A549 (cell line): ENCODE measurements at regions not wholly inside any gene's neighbourhood (a gene's known extent, or its start where the extent isn't known, plus 50 kb on each side); places are given as distances from the start of the nearest gene placed in this dataset.

Experiments used
- ATAC-seq, 2 experiments: fragments of 200-7000 bp in 1 of 2; fragments of >200 bp in 1 of 2; cut with Nextera tagmentation in 1 of 2; cut with Tn5 transposase in 1 of 2; 3 replicates each; pipeline versions ENCODE4 v1.8.0 to v1.9.1; 2018 to 2020; ENCODE audit warnings: mild to moderate bottlenecking in 1 of 2, moderate library complexity in 1 of 2
- CTCF ChIA-PET: fragments of 300-600 bp; sonication (Branson Sonifier 250); formaldehyde crosslinking; extraction: SDS; loops from one replicate; lab custom pipeline; 2021; ENCODE audit warnings: antibody characterized with exemption, inconsistent platforms; lab: Yijun Ruan, JAX
- POLR2A ChIA-PET: fragments of 350-600 bp; formaldehyde crosslinking; extraction: SDS; loops from one replicate; lab custom pipeline; 2021; ENCODE audit warnings: antibody characterized with exemption, inconsistent platforms; lab: Yijun Ruan, JAX
- DNase-seq, 2 experiments: peaks; one replicate each; pipeline versions ENCODE4 v3.0.0 to v3.0.0-alpha.2; 2011 to 2016; ENCODE audit warnings: low read depth in 1 of 2, low spot score in 1 of 2
- FAIRE-seq: peaks from 2 replicates; lab custom pipeline; 2011; peaks lifted over from hg19 to GRCh38; lab: Jason Lieb, UNC
- H3K27ac ChIP-seq, 2 experiments: fragments of >200 bp; sonication (Bioruptor Twin); formaldehyde crosslinking; 3 replicates each; pipeline ENCODE4 v1.5.1; 2016 to 2017
- H3K4me1 ChIP-seq: fragments of >200 bp; sonication (Bioruptor Twin); formaldehyde crosslinking; 3 replicates; pipeline ENCODE4 v1.6.1; 2016
- H3K4me2 ChIP-seq: fragments of >200 bp; sonication (Bioruptor Twin); formaldehyde crosslinking; 3 replicates; pipeline ENCODE4 v1.6.1; 2016
- H3K4me3 ChIP-seq: fragments of >200 bp; sonication (Bioruptor Twin); formaldehyde crosslinking; 3 replicates; pipeline ENCODE4 v1.5.1; 2016
- H3K9me3 ChIP-seq: fragments of >200 bp; sonication (Bioruptor Twin); formaldehyde crosslinking; 3 replicates; pipeline ENCODE4 v1.6.1; 2016
- CBX8 ChIP-seq: fragments of 200-600 bp; sonication (generic); IDR thresholded peaks from 2 replicates; pipeline ENCODE4 v1.6.1; 2016
- CEBPB ChIP-seq, 2 experiments: fragments of >200 bp in 1 of 2; sonication (Bioruptor Twin) in 1 of 2; formaldehyde crosslinking in 1 of 2; IDR thresholded peaks; 2 replicates each; pipeline ENCODE4 v1.6.1; 2012 to 2016
- CHD4 ChIP-seq: fragments of 200-600 bp; sonication (generic); IDR thresholded peaks from 2 replicates; pipeline ENCODE4 v1.6.1; 2016; ENCODE audit warnings: antibody characterized with exemption, mild to moderate bottlenecking, borderline replicate concordance
- EHF ChIP-seq: fragments of 250-450 bp; sonication (Bioruptor Pico); IDR thresholded peaks from 2 replicates; pipeline ENCODE4 v1.5.0; 2020; ENCODE audit warnings: mild to moderate bottlenecking
- EP300 ChIP-seq, 2 experiments: fragments of >200 bp; sonication (Bioruptor Twin); formaldehyde crosslinking; IDR thresholded peaks; 2 replicates in 1 of 2; 3 replicates in 1 of 2; pipeline ENCODE4 v1.6.1; 2016 to 2017
- ESRRA ChIP-seq: fragments of 150-350 bp; IDR thresholded peaks from 2 replicates; pipeline ENCODE4 v1.6.1; 2014; ENCODE audit warnings: mild to moderate bottlenecking, low read length, borderline replicate concordance
- FOSL2 ChIP-seq, 2 experiments: fragments of 450-650 bp in 1 of 2; fragments of >200 bp in 1 of 2; sonication (Bioruptor Twin) in 1 of 2; formaldehyde crosslinking; IDR thresholded peaks; 2 replicates each; pipeline versions ENCODE4 v1.5.0 to v1.6.1; 2016 to 2020; ENCODE audit warnings: mild to moderate bottlenecking in 1 of 2, moderate library complexity in 1 of 2
- FOXS1 ChIP-seq: fragments of 250-450 bp; sonication (Bioruptor Pico); IDR thresholded peaks from 2 replicates; pipeline ENCODE4 v1.5.0; 2020; ENCODE audit warnings: mild to moderate bottlenecking, moderate library complexity
- GATA3 ChIP-seq: IDR thresholded peaks from 2 replicates; pipeline ENCODE4 v1.6.1; 2012; ENCODE audit warnings: borderline replicate concordance
- HDAC2 ChIP-seq: fragments of 200-600 bp; sonication (generic); IDR thresholded peaks from 2 replicates; pipeline ENCODE4 v1.6.1; 2016
- HOXA7 ChIP-seq: fragments of 250-450 bp; sonication (Bioruptor Pico); IDR thresholded peaks from 2 replicates; pipeline ENCODE4 v1.5.0; 2020; ENCODE audit warnings: mild to moderate bottlenecking, moderate library complexity
- HOXB13 ChIP-seq: fragments of 250-450 bp; sonication (Bioruptor Pico); IDR thresholded peaks from 2 replicates; pipeline ENCODE4 v1.5.0; 2020; ENCODE audit warnings: low read depth, mild to moderate bottlenecking, moderate library complexity
- HOXB5 ChIP-seq: fragments of 250-450 bp; sonication (Bioruptor Pico); IDR thresholded peaks from 2 replicates; pipeline ENCODE4 v1.5.0; 2020; ENCODE audit warnings: mild to moderate bottlenecking, moderate library complexity
- JUN ChIP-seq, 2 experiments: fragments of >200 bp; sonication (Bioruptor Twin); formaldehyde crosslinking; IDR thresholded peaks; 2 replicates in 1 of 2; 3 replicates in 1 of 2; pipeline ENCODE4 v1.6.1; 2016 to 2017
- JUNB ChIP-seq: fragments of >200 bp; sonication (Bioruptor Twin); formaldehyde crosslinking; IDR thresholded peaks from 2 replicates; pipeline ENCODE4 v1.6.1; 2016
- KDM1A ChIP-seq: fragments of 200-600 bp; sonication (generic); IDR thresholded peaks from 2 replicates; pipeline ENCODE4 v1.6.1; 2016; ENCODE audit warnings: low read depth, mild to moderate bottlenecking
- MAFK ChIP-seq: fragments of 450-650 bp; IDR thresholded peaks from 2 replicates; pipeline ENCODE4 v1.6.1; 2014; ENCODE audit not compliant: partially characterized antibody
- MYC ChIP-seq: IDR thresholded peaks from 2 replicates; pipeline ENCODE4 v1.6.1; 2012; ENCODE audit warnings: mild to moderate bottlenecking, inconsistent platforms, low read length, improper control_type of control experiment, borderline replicate concordance
- PHF8 ChIP-seq: fragments of 200-600 bp; sonication (generic); IDR thresholded peaks from 2 replicates; pipeline ENCODE4 v1.6.1; 2016; ENCODE audit warnings: low read depth, mild to moderate bottlenecking, antibody characterized with exemption, moderate library complexity, borderline replicate concordance
- POLR2AphosphoS2 ChIP-seq: conservative IDR thresholded peaks from 2 replicates; pipeline ENCODE4 v1.6.1; 2012; ENCODE audit warnings: low read length, improper control_type of control experiment, inconsistent platforms
- RAD21 ChIP-seq, 2 experiments: fragments of >200 bp in 1 of 2; sonication (Bioruptor Twin) in 1 of 2; formaldehyde crosslinking in 1 of 2; IDR thresholded peaks in 1 of 2; conservative IDR thresholded peaks in 1 of 2; 2 replicates in 1 of 2; 3 replicates in 1 of 2; pipeline ENCODE4 v1.6.1; 2012 to 2018; ENCODE audit warnings: inconsistent platforms in 1 of 2
- RARB ChIP-seq: fragments of 250-450 bp; sonication (Bioruptor Pico); IDR thresholded peaks from 2 replicates; pipeline ENCODE4 v1.8.0; 2021; ENCODE audit warnings: mild to moderate bottlenecking, moderate library complexity
- RNF2 ChIP-seq: fragments of 200-600 bp; sonication (generic); IDR thresholded peaks from 2 replicates; pipeline ENCODE4 v1.6.1; 2016; ENCODE audit warnings: low read depth, mild to moderate bottlenecking, antibody characterized with exemption, moderate library complexity, borderline replicate concordance
- SREBF2 ChIP-seq: fragments of 450-650 bp; IDR thresholded peaks from 2 replicates; pipeline ENCODE4 v1.6.1; 2014; ENCODE audit warnings: mild to moderate bottlenecking, moderate library complexity
- TFCP2L1 ChIP-seq: fragments of 250-450 bp; sonication (Bioruptor Pico); IDR thresholded peaks from 2 replicates; pipeline ENCODE4 v1.5.0; 2021; ENCODE audit warnings: mild to moderate bottlenecking
- ZC3H11A ChIP-seq: fragments of 450-650 bp; IDR thresholded peaks from 2 replicates; pipeline ENCODE4 v1.6.1; 2014; ENCODE audit warnings: antibody characterized with exemption, mild to moderate bottlenecking
- ZNF302 ChIP-seq: fragments of 250-450 bp; sonication (Bioruptor Pico); IDR thresholded peaks from 2 replicates; pipeline ENCODE4 v1.9.0; 2021; ENCODE audit warnings: inconsistent platforms, mild to moderate bottlenecking, moderate library complexity
- WGBS: methylation state at CpG from one replicate; pipeline ENCODE4 v1.1.6; 2017; ENCODE audit errors: missing lambda C conversion rate; 5-methylcytosine and 5-hydroxymethylcytosine counted together
- TF ChIP-seq, protein P1 (sequence below): IDR thresholded peaks from 2 replicates; pipeline ENCODE4 v1.6.1; 2012
- TF ChIP-seq, protein P2 (sequence below): fragments of 250-450 bp; sonication (Bioruptor Pico); IDR thresholded peaks from 2 replicates; pipeline ENCODE4 v1.5.0; 2020; ENCODE audit warnings: low read depth, mild to moderate bottlenecking, moderate library complexity
- TF ChIP-seq, protein P3 (sequence below): fragments of >200 bp; sonication (Bioruptor Twin); formaldehyde crosslinking; IDR thresholded peaks from 3 replicates; pipeline ENCODE4 v1.5.1; 2016

DNA sequence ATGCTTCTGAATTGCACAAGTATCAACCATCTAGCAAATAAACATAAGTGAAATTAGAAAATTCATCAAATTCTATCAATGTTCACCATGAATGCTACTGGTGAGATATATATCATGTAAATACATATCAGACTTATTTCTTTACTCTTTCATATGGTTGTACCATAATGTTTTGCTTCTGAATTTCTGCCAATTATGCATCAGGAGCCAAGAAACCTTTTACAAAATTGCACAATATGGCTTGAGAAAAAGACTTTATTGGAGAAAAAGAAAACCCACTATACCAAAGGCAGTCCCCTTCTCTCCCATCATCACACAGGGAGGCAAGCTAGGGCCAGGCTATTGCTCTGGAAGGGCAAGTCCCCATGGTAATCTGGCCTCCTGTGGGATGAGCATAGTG, 402.6 kb downstream of the C6orf118 start:
- DNase-seq (no peak), FAIRE-seq (no peak), ATAC-seq (no peak)
- H3K27ac ChIP-seq, result no peak overlapping the region
- no peaks in the 10 kb centered on the region for H3K9me3 ChIP-seq
- no peak for TF ChIP-seq PHF8
- TF ChIP-seq EP300 (IDR thresholded peaks at IDR 0.05), result no peak
- no peak for TF ChIP-seq FOSL2 (IDR thresholded peaks at IDR 0.05)
- no peak for TF ChIP-seq FOSL2 (CRISPR knock-in tag; IDR thresholded peaks at IDR 0.05)
- TF ChIP-seq MYC, result no peak
- TF ChIP-seq HOXB5, result no peak
- no peak for TF ChIP-seq POLR2AphosphoS2
- TF ChIP-seq HDAC2, result no peak
- TF ChIP-seq, protein P1, sequence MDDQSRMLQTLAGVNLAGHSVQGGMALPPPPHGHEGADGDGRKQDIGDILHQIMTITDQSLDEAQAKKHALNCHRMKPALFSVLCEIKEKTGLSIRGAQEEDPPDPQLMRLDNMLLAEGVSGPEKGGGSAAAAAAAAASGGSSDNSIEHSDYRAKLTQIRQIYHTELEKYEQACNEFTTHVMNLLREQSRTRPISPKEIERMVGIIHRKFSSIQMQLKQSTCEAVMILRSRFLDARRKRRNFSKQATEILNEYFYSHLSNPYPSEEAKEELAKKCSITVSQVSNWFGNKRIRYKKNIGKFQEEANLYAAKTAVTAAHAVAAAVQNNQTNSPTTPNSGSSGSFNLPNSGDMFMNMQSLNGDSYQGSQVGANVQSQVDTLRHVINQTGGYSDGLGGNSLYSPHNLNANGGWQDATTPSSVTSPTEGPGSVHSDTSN, result no peak
- TF ChIP-seq FOXS1, result no peak
- TF ChIP-seq, protein P2, sequence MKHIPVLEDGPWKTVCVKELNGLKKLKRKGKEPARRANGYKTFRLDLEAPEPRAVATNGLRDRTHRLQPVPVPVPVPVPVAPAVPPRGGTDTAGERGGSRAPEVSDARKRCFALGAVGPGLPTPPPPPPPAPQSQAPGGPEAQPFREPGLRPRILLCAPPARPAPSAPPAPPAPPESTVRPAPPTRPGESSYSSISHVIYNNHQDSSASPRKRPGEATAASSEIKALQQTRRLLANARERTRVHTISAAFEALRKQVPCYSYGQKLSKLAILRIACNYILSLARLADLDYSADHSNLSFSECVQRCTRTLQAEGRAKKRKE (CRISPR knock-in tag), result no peak
- TF ChIP-seq KDM1A, result no peak
- no peaks in the 10 kb centered on the region for H3K4me1 ChIP-seq
- no peak overlapping the region for H3K4me2 ChIP-seq
- ChIA-PET CTCF (no interaction called here), POLR2A (no interaction called here)
- no peak overlapping the region for H3K4me3 ChIP-seq

DNA sequence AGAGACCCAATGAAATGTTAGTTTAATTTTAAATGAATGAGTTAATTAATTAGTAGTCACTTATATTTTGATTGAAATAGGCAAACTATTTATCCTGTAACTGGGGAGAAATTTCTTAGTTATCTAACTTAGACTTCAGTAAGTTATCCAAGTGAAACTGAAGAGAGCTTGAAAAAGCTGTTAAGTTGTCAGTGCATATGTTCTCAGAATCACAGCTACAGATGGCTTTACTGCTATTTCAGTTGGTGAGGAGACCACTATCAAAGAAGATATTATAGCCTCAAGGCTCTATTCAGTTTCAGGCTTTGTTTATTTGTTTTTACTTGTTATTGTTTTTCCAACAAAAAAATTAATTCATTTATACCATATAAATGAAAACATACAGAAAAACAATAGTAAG, 404.1 kb downstream of the C6orf118 start:
- ATAC-seq (no peak), FAIRE-seq (no peak), DNase-seq (no peak)
- ChIA-PET POLR2A (no interaction called here), CTCF (no interaction called here)
- H3K4me3 ChIP-seq, result no peak overlapping the region
- H3K4me1 ChIP-seq, result no peaks in the 10 kb centered on the region
- TF ChIP-seq HOXB13 (CRISPR knock-in tag) (no peak), SREBF2 (no peak), ESRRA (no peak), HOXB5 (no peak), RNF2 (no peak), MAFK (no peak), POLR2AphosphoS2 (no peak), ZNF302 (CRISPR knock-in tag) (no peak), CHD4 (no peak), EHF (CRISPR knock-in tag) (no peak)
- H3K9me3 ChIP-seq, result no peaks in the 10 kb centered on the region
- no peak overlapping the region for H3K27ac ChIP-seq
- H3K4me2 ChIP-seq, result no peak overlapping the region

DNA sequence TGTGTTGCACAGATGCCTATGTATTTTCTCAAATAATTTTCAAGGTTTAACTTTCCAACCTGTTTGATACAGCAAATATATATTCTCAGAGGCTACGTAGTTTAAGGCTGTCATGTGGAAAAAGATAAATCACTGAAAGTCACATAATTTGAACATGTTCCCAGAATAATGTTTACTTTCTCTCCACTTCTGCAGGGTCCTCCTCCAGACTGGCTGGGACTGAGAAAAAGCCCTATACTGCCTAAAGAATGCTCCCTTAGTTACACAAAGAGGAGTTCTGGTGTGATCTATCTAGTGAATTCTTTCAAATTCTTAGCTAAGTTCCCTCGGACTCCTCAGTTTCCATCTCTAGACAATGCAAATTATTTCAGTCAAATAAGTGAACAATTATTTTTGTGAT, 411.0 kb downstream of the C6orf118 start:
- no peaks in the 10 kb centered on the region for H3K9me3 ChIP-seq
- ATAC-seq (no peak), DNase-seq (no peak), FAIRE-seq (no peak)
- TF ChIP-seq, protein P2 (CRISPR knock-in tag), result no peak
- TF ChIP-seq GATA3, result no peak
- TF ChIP-seq ZNF302 (CRISPR knock-in tag), result no peak
- no peak for TF ChIP-seq JUNB
- TF ChIP-seq FOSL2 (IDR thresholded peaks at IDR 0.05), result no peak
- TF ChIP-seq FOSL2 (CRISPR knock-in tag; IDR thresholded peaks at IDR 0.05), result no peak
- no peak for TF ChIP-seq CEBPB (IDR thresholded peaks at IDR 0.05)
- no peak for TF ChIP-seq TFCP2L1 (CRISPR knock-in tag)
- TF ChIP-seq RAD21 (conservative IDR thresholded peaks at IDR 0.05 in 1 of 2, IDR thresholded peaks at IDR 0.05 in 1 of 2), result no peak
- TF ChIP-seq JUN (IDR thresholded peaks at IDR 0.05), result no peak
- TF ChIP-seq CBX8, result no peak
- no peak for TF ChIP-seq RARB (CRISPR knock-in tag)
- TF ChIP-seq EP300 (IDR thresholded peaks at IDR 0.05), result no peak
- TF ChIP-seq, protein P3, sequence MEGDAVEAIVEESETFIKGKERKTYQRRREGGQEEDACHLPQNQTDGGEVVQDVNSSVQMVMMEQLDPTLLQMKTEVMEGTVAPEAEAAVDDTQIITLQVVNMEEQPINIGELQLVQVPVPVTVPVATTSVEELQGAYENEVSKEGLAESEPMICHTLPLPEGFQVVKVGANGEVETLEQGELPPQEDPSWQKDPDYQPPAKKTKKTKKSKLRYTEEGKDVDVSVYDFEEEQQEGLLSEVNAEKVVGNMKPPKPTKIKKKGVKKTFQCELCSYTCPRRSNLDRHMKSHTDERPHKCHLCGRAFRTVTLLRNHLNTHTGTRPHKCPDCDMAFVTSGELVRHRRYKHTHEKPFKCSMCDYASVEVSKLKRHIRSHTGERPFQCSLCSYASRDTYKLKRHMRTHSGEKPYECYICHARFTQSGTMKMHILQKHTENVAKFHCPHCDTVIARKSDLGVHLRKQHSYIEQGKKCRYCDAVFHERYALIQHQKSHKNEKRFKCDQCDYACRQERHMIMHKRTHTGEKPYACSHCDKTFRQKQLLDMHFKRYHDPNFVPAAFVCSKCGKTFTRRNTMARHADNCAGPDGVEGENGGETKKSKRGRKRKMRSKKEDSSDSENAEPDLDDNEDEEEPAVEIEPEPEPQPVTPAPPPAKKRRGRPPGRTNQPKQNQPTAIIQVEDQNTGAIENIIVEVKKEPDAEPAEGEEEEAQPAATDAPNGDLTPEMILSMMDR, result no peak
- TF ChIP-seq HOXA7 (CRISPR knock-in tag), result no peak
- TF ChIP-seq POLR2AphosphoS2, result no peak
- TF ChIP-seq, protein P1, result no peak
- TF ChIP-seq ZC3H11A, result no peak
- 3% methylated on average over 2 of the region's 2 CpGs for WGBS
- POLR2A ChIA-PET, result no interaction called here
- no peak overlapping the region for H3K27ac ChIP-seq
- H3K4me3 ChIP-seq, result no peak overlapping the region
- no peaks in the 10 kb centered on the region for H3K4me1 ChIP-seq
- CTCF ChIA-PET, result no interaction called here
- H3K4me2 ChIP-seq, result no peak overlapping the region
